Activated CD4-positive, CD25-positive, alpha-beta regulatory T cell treated with anti-CD3 and anti-CD28 coated beads, Interleukin-2, amount 50 U/mL, for 16 hours (primary cell): ENCODE measurements at regions not wholly inside any gene's neighbourhood (a gene's known extent, or its start where the extent isn't known, plus 50 kb on each side); places are given as distances from the start of the nearest gene placed in this dataset.
"Not testable (repeated sequence)": the region's sequence is repeated elsewhere in the genome, so short reads cannot be mapped to it uniquely, and the experiment has no call there.

Experiments used
- DNase-seq: peaks from one replicate; pipeline ENCODE4 v3.0.0-alpha.2; 2020; ENCODE audit warnings: low read depth, low spot score

DNA sequence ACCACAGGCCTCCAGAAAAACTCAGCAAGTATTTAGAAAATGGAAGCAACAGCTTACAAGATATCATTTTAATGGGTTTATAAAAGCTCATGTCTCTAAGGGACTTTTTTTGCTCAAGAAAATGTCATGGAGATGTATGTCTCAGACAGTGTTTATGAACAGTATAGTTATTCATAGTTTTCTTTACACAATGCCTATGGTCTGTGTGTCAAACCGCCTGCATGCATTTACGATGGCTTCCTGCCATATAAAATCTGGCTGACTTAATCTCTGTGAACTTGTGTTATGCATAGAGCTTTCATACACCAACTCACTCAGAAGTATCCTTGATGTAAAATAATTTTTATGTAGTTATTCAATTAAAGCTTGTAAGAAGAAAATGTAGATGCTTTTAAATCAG lies 1314.2 kb upstream of the LRRTM3 start:
- DNase-seq = no peak

DNA sequence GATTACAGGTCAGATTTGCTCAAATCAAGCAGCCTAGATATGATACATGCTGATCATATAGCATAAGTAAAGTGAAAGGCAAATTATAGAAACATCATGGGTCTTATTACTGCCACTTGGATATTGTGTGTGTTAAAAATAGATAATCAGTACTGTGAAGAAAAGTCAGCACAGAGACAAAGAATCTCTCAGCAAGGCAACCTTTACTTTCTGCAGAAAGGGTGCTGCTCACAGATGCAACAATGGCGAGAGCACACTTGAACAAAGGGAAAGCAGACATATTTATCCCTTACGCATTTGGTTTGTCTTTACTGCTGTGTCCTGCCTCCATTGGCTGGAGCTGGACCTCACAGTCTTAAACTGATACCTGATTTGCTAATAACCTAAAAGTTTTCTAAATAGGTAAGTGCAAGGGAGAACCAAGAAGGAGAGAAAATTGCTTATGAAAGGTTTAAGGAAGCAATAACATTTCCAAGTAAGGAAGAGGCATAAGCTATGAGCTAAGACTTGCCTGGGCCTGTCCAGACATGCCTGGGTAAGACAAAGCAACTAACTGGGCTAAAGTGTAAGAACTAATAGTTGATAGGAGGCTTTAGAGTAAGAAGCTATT lies 1310.8 kb upstream of the LRRTM3 start:
- DNase-seq = no peak

DNA sequence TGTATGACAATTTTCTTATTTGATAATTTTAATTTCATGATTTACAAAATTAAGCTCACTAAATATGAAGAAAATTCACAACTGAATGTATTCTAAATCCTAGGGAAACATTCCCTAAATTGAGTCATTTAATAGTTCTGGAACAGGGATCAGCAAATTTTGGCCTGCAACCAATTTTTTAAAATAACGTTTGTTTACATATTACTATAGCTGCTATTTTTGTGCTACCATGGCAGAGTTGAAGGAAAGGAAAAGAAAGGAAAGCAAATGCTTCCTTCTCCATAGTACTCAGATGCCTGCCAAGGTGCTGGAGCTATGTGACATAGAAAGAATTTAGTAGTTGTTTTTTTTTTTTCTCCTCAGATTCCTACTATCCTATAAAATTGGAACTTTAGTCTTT lies 1307.7 kb upstream of the LRRTM3 start:
- DNase-seq = no peak

DNA sequence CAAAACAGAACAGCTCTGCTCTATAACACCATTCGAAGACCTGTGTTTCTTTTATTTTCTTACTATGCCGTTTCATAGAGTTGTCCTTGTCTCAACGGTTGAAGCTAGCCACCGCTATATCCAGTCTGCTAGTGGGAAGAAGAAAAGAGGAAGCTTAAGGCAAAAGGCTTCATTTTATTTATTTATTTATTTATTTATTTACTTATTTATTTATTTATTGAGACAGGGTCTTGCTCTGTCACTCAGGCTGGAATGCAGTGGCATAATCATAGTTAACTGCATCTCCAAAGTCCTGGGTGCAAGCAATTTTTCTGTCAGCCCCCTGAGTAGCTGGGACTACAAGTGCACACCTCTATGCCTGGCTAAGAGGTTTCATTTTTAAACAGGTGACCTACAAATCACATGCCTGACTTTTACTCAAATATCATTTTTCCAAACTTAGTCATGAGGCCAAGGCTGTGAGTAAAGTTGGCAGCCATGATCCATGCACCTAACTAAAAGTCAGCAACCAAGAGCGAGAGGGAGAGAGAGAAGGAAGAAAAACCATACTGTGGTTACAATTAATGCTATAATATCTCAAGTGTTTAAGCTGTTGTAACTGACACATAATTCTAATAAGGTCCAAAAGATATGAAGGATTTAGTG lies 1305.3 kb upstream of the LRRTM3 start:
- no peak for DNase-seq

DNA sequence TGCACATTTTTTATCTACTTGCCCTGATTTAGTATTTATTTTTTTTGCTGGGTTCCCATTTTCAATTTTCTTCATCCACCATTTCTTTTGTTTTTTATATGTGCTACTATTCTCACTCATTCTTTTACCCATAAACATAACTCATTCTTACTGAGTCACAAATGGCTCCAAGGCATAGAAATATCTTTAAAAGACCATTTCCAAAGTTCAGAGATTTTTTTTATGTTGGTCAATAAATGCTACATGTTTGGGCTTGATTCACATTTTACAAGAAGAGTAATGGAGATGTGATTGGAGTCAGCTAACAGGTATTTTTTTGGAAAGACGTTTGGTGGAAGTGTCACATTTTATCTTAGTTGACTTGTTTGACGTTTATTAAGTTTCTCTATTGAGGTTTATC lies 1303.2 kb upstream of the LRRTM3 start:
- no peak for DNase-seq

DNA sequence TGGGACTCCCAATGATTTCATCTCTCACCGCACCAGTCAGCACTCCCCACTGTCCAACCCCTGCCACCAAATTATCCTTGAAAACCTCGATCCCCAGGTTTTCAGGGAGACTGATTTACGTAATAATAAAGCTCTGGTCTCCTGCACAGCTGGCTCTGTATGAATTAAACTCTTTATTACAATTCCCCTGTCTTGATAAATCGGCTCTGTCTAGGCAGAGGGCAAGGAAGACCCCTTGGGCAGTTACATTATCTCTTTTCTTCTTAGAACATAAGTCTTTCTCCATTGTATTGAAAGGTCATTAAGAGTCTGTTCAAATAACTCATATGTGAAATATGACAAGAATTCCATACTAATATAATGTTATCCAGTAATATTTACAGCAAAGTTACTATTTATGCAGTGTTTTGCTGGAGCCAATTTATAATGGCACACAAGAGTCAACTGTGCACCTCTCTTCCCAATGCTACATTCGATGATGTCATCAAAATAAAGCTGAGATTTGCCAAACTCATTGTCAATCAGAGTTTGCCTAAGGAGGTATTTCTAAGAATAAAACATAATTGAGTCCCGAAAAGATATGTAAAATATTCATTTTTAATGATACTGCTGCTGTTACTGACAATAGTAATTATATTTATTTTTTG lies 1297.2 kb upstream of the LRRTM3 start:
- no peak for DNase-seq

DNA sequence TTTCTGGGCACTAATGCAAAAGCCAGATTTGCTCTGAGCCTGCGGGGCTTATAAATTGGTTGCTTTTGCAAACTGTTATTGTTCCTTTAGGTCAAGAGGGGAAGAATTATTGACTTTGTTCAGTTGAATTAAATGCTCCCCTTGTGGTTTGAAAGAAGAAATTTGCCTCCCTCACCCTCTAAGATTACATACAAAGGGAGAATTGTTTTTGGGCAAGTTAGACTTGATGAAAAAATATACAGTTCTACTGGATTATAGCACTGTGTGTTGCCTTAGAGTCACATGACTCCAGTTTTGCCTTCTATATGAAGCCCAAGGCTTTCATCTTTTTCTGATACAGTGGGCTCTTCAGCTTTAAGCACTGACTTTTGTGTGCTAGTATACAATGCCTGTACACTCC lies 1265.8 kb upstream of the LRRTM3 start:
- DNase-seq = no peak

DNA sequence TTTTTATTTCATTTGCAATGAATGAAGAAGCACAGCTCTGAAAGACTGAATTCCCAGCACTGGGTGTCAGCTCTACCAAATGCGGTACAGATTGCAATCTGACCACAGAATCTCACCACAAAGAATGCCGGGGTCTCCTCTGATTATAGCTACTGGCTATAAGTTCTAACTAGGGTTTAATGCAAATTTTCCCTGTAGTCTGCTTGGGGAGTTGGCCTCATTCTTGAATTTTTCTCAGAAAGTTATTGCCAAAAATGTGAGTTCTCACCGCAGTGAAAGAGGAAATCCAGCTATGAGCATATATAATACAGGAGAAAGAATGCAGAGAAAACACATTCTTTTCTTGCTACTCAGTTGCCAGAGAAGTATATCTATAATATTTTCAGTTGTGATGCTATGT lies 1255.7 kb upstream of the LRRTM3 start:
- no peak for DNase-seq

DNA sequence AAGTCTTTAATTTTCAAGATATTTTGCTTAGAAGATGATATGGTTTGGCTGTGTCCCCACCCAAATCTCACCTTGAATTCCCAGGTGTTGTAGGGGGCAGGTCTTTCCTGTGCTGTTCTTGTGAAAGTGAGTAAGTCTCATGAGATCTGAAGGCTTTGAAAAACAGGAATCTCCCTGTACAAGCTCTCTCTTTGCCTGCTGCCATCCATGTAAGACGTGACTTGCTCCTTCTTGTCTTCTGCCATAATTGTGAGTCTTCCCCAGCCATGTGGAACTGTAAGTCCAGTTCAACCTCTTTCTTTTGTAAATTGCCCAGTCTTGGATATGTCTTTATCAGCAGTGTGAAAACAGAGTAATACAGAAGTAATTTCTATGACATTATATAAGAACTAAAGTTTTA lies 1255.2 kb upstream of the LRRTM3 start:
- DNase-seq = not testable (repeated sequence)

DNA sequence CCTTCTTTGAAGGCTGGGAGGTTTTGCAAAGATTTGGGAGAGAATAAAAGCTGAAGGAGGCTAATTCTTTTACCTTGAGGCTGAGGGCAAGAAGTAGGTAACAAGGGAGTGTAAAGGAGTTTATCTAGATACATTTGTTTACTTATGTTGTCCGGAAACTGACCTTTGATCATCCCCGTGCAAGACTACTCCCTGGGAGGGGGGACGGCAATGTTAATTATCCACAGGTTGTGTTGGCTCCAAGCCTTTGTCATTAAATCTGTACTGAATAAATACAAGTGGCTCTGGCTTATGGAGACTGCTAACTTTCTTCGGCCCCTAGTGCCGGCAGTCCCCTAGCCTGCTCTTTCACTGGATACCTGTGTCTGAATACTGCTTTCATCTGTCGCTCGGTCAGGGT lies 1250.6 kb upstream of the LRRTM3 start:
- no peak for DNase-seq

DNA sequence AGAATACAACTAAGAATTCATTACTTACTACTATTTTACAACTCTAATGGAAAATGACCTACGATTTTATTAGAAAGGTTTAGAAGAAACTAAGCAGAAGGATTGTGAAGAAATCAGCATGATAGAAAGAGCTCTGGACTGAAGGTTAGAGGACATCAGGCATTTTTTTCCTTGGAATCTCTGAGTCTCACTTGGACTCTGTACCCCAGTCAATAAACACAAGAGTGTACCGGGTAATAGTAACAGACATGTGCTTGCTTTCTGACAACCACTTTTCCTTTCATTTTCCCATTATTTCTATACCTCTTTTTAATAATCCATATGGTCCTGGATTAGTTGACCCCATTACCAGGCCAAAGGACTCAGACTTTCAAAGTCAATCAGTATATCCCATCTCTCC lies 1240.9 kb upstream of the LRRTM3 start:
- no peak for DNase-seq

DNA sequence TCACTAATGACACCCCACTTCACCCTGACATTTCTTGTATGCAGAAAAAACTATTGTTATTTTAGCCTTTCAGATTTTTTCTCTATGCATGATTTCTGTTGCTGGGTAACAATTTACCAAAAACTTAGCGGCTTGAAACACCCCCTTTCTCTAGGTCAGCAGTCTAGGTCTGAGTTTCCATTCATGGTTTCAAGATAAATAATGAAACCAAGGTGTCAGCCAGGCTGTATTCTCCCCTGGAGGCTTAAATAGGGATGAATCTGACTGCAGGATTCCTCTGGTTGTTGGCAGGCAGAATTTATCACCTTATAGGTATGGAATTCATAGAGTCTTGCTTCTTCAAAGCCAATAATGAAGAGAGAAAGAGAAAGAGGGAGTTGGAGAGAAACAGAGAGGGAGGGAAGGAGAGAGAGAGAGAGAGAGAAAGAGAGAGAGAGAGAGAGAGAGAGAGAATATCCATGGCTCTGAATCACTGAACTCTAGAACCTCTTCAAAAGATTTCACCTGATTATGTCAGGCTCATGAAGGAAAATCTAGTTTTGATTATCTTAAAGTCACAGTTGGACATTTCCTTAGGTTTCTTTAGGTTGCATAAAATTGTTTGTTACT lies 1224.6 kb upstream of the LRRTM3 start:
- no peak for DNase-seq

DNA sequence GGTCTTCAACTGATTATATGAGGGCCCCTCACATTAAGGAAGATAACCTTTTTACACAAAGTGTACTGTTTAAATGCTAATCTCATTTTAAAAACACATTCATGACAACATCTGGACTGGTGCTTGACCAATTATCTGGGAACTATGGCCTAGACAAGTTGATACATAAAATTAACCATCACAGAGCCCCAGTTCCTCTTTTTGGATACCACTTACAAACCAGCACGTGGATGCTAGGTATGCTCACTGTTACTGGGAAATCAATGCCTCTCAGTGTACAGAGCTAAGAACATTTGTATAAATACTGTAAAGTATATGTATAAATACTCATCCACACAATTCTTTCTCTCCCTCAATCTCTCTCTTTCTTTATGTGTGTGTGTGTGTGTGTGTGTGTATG lies 1217.8 kb upstream of the LRRTM3 start:
- no peak for DNase-seq

DNA sequence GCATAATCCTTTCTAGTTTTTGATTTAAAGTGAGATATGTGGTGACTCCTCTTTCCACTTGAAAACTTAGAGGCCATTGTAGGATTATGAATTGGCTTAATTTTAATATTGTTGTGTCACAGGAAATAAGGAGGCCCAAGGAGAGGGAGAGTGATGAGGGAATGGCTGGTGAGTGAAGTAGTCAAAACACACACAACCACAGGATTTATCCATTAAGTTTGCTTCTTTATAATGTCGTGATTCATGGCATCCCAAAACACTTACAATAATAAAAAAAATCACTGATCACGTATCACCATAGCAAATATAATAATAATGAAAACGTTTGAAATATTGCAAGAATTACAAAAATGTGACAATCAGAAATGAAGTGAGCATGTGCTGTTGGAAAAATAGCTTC lies 1215.5 kb upstream of the LRRTM3 start:
- DNase-seq = no peak

DNA sequence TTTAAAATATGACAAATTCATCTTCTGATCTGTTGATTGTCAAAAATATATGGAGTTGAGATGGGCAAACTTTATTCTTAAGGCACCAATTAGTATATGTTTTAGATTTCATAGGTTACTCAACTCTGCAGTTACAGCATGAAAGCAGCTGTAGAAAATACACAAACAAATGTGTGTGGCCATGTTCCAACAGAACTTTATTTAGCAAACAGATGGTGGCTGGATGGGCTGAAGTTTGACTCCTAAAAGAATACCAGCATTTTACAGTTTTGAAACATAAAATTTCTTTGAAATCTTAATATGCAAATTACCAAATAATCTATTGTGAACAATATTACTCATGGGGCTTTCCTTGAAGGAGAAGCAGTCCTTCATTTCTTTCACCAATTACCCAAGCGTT lies 1206.0 kb upstream of the LRRTM3 start:
- no peak for DNase-seq

DNA sequence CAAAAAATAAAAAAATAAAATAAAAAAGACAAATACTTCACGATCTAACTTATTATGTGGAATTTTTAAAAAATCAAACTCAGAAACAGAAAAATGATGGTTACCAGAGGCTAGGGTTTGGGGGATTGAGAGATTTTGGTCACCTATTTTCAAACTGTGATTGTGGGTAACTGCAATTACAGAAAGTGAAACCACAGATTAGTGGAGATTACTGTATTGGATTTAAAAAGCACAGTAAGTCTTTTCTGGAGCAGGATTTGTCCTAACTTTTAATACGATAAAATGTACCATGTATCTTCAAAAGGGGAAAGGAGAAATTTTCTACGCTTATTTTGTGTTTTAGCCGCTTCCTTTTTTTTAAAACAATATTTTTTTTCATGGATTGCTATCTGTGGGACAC lies 1204.9 kb upstream of the LRRTM3 start:
- DNase-seq = no peak

DNA sequence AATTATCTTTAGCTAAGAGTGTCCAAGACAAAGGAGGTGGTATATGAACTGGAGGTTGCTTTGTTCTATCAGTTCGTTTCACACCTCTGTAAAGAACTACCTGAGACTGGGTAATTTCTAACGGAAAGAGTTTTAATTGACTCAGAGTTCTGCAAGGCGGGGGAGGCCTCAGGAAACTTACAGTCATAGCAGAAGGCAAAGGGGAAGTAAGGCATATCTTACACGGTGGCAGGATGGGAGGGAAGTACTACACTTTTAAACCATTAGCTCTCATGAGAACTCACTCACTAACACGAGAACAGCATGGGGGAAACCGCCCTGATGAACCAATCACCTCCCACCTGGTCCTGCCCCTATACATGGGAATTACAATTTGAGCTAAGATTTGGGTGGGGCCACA lies 1202.3 kb upstream of the LRRTM3 start:
- no peak for DNase-seq

DNA sequence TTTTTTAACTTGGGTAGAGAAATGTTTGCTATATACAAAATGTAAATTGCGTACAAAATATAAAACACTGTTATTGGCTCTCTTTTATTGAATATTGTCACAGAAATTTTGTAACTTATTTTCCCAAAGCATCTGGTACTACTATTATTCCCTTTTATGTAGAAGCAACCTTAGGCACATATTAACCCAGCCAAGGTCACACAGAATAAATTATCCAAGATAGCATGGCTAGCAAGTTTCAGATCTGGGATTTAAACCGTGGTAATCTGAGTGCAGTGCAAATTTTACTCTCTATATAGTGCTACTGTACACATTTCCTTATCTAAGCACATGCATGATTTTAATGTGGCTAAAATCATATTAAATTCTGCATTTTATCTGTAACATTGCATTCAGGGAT lies 1190.5 kb upstream of the LRRTM3 start:
- no peak for DNase-seq

DNA sequence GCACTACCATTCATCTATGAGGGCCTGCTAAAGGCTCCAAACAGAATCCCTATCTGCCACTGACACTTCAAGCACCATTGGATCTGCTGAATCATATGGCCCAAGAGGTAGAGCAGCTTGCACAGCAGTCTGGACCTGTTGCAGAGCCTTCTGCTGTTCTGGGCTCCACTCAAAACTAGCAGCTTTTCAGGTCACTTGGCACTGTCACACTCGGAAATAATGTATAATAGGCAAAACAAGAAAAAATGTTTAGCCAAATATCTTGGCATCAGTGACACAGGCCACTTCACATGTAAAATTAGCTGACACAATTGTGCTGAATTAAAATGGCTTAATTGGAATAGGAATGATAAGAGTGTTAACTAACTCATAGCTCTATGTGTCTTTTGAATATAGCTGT lies 1182.9 kb upstream of the LRRTM3 start:
- DNase-seq = no peak

DNA sequence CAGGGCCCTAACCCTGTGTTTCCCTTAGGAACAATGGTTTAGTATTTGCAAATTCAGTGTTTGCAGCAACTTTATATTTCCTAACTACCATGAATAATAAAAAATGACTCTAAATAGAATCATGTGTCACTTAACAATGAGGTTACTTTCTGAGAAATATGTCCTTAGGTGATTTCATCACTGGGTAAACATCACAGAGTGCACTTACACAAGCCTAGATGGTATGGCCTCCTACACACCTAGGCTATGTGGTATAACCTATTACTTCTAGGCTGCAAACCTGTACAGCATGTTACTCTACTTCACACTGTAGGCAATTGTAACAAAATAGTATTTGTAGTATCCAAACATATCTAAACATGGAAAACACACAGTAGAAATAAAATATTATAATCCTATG lies 1174.6 kb upstream of the LRRTM3 start:
- DNase-seq = no peak

DNA sequence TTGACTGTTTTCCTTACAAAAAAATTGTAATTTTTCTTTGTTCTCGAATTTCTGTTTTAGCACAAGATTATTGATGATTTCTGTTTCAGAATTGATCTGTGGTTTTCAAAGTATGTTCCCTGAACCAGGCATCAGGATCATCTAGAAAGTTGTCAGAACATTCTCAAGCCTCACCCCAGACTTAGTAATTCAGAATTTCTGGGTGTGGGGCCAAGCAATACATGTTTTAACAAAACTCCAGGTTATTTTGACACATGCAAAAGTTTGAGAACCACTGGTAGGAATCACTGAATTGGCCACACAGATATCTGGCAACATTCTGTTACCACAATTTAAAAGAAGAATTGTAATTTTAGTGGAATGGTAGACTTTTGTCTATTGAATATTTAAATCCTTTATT lies 1173.9 kb upstream of the LRRTM3 start:
- DNase-seq = no peak

DNA sequence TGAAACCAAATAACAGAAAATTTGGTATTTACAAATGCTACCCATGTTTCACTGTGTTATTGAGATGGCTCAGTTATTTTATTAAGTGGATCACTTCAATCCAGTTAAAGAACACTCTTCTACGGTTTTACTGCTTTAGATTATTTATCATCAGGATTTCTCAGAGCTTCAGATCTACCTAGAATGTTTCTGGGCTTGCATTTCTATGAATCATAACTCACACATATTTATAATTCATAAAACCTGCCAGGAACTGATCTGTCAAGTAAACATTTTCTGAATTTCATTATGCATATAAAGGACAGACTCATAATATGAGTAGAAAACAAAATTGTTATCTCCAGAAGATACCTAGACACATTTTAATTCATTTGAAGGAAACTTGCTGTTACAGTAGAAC lies 1172.3 kb upstream of the LRRTM3 start:
- no peak for DNase-seq

DNA sequence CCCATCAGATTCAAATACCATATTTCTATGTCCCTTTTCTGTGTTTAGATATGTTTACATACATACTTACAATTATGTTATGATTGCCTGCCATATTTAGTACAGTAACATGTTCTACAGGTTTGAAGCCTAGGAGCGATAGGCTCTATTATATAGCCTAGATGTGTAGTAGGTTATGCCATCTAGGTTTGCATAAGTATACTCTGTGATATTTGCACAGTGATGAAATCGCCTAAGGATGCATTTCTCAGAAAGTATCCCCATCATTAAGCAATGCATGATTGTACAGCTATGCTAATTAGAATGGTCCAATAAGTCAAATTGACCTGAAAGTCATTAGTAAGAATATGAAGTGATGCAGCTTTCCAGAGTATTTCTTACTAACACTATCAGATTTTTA lies 1171.7 kb upstream of the LRRTM3 start:
- no peak for DNase-seq
